ENCODE measurements at regions not wholly inside any gene's neighbourhood (a gene's known extent, or its start where the extent isn't known, plus 50 kb on each side); places are given as distances from the start of the nearest gene placed in this dataset.

DNA sequence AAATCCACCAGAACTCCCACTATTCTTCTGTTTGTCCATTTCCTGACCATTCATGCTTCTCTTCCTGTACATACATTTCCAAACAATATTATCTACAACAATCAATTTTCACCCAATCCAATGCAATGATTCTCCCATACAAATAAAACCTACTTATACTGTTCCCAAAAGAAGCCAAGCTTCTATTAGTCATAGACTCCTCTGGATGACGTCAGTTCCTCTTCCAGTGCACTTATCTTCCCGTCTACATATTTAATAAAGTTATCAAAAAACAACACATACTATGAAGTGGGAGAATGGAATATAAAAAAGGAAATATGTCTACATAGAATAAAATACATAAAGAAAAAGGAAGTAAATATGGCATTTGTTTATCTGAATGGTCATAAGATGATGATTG, 165.4 kb downstream of the FOXG1 start:
- Histone ChIP-seq H3K9ac (ENCODE audit: low read length) (no peak overlapping the region), H3K4me3 (ENCODE audit: control extremely low read depth in 1 of 5, extremely low read depth in 1 of 5, insufficient read depth in 1 of 5, low read depth in 2 of 5, low read length in 4 of 5) (no peak overlapping the region), H3K27ac (ENCODE audit: low read length in 2 of 2) (no peak overlapping the region), H3K27me3 (replicated peaks in 1 of 4; ENCODE audit: control extremely low read depth in 1 of 4, control insufficient read depth in 3 of 4, insufficient read depth in 4 of 4, low read length in 3 of 4) (no peaks in the 10 kb centered on the region), H3K36me3 (replicated peaks in 1 of 2; ENCODE audit: control extremely low read depth in 1 of 2, control insufficient read depth in 1 of 2, extremely low read depth in 1 of 2, insufficient read depth in 2 of 2, low read length in 1 of 2) (no peaks in the 10 kb centered on the region), H3K4me1 (ENCODE audit: control insufficient read depth in 2 of 2, insufficient read depth in 2 of 2, low read length in 2 of 2) (no peaks in the 10 kb centered on the region), H3K79me2 (ENCODE audit: control insufficient read depth, insufficient read depth, low read length) (no peaks in the 10 kb centered on the region), H3K4me2 (replicated peaks; ENCODE audit: low read depth, low read length, poor library complexity, severe bottlenecking) (no peak overlapping the region), H2AFZ (ENCODE audit: insufficient read depth, low read depth, low read length, poor library complexity, severe bottlenecking) (no peak overlapping the region), H4K20me1 (ENCODE audit: control insufficient read depth, insufficient read depth, low read length, poor library complexity, severe bottlenecking) (no peaks in the 10 kb centered on the region), H3K9me3 (ENCODE audit: control extremely low read depth in 1 of 3, control insufficient read depth in 2 of 3, insufficient read depth in 1 of 3, low read length in 2 of 3) (no peaks in the 10 kb centered on the region)
- ATAC-seq (ENCODE audit: low read depth) (no peak), DNase-seq (no peak)
- intact Hi-C loops (cut with micrococcal nuclease) = no loop called here
- ChIA-PET POLR2A (no interaction called here), CTCF (no interaction called here)
- no peak overlapping the region for H3K4me3 Mint-ChIP-seq
- H3K27me3 Mint-ChIP-seq = no peaks in the 10 kb centered on the region
- no peak overlapping the region for H3K27ac Mint-ChIP-seq
- H3K9me3 Mint-ChIP-seq (ENCODE audit: insufficient read depth) = peaks cover 7% of the 10 kb centered on the region
- WGBS (ENCODE audit: insufficient coverage) = no CpG with 5 or more reads among the region's 2 CpGs
- no peaks in the 10 kb centered on the region for H3K4me1 Mint-ChIP-seq
- TF ChIP-seq, protein P1, sequence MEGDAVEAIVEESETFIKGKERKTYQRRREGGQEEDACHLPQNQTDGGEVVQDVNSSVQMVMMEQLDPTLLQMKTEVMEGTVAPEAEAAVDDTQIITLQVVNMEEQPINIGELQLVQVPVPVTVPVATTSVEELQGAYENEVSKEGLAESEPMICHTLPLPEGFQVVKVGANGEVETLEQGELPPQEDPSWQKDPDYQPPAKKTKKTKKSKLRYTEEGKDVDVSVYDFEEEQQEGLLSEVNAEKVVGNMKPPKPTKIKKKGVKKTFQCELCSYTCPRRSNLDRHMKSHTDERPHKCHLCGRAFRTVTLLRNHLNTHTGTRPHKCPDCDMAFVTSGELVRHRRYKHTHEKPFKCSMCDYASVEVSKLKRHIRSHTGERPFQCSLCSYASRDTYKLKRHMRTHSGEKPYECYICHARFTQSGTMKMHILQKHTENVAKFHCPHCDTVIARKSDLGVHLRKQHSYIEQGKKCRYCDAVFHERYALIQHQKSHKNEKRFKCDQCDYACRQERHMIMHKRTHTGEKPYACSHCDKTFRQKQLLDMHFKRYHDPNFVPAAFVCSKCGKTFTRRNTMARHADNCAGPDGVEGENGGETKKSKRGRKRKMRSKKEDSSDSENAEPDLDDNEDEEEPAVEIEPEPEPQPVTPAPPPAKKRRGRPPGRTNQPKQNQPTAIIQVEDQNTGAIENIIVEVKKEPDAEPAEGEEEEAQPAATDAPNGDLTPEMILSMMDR (IDR thresholded peaks at IDR 0.05) = no peak

DNA sequence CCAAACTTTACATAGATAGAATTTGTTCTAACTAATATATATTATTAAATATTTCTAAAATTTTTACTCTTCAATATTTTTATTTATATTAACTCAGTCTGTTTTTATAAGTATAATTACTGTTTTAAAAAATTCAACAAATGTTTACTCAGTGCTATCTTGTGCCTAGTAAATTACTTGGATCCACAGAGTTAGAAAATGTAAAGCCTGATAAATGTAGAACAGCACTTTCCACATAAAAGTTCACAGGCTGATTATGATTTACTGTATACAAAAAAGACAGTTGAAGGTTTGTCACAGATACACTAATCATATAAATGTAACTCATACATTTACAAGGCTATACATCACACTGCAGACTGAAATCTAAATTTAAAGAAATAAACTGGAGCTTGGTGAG, 170.0 kb downstream of the FOXG1 start:
- Histone ChIP-seq H3K4me1 (ENCODE audit: control insufficient read depth in 2 of 2, insufficient read depth in 2 of 2, low read length in 2 of 2) (no peaks in the 10 kb centered on the region), H2AFZ (ENCODE audit: insufficient read depth, low read depth, low read length, poor library complexity, severe bottlenecking) (no peak overlapping the region), H3K36me3 (replicated peaks in 1 of 2; ENCODE audit: control extremely low read depth in 1 of 2, control insufficient read depth in 1 of 2, extremely low read depth in 1 of 2, insufficient read depth in 2 of 2, low read length in 1 of 2) (no peaks in the 10 kb centered on the region), H3K9me3 (ENCODE audit: control extremely low read depth in 1 of 3, control insufficient read depth in 2 of 3, insufficient read depth in 1 of 3, low read length in 2 of 3) (peaks cover 0 to 2% (median 0%) of the 10 kb centered on the region in 3 donors), H3K79me2 (ENCODE audit: control insufficient read depth, insufficient read depth, low read length) (no peaks in the 10 kb centered on the region), H3K27ac (ENCODE audit: low read length in 2 of 2) (no peak overlapping the region), H3K9ac (ENCODE audit: low read length) (no peak overlapping the region), H3K27me3 (replicated peaks in 1 of 4; ENCODE audit: control extremely low read depth in 1 of 4, control insufficient read depth in 3 of 4, insufficient read depth in 4 of 4, low read length in 3 of 4) (no peaks in the 10 kb centered on the region), H3K4me2 (replicated peaks; ENCODE audit: low read depth, low read length, poor library complexity, severe bottlenecking) (no peak overlapping the region), H4K20me1 (ENCODE audit: control insufficient read depth, insufficient read depth, low read length, poor library complexity, severe bottlenecking) (no peaks in the 10 kb centered on the region), H3K4me3 (ENCODE audit: control extremely low read depth in 1 of 5, extremely low read depth in 1 of 5, insufficient read depth in 1 of 5, low read depth in 2 of 5, low read length in 4 of 5) (no peak overlapping the region)
- no peaks in the 10 kb centered on the region for H3K4me1 Mint-ChIP-seq
- TF ChIP-seq, protein P1 (IDR thresholded peaks at IDR 0.05) = no peak
- no peak for TF ChIP-seq EZH2 (IDR thresholded peaks at IDR 0.05; ENCODE audit: borderline replicate concordance, insufficient read depth, low read depth, low read length, poor library complexity, severe bottlenecking)
- peaks cover 7% of the 10 kb centered on the region for H3K9me3 Mint-ChIP-seq (ENCODE audit: insufficient read depth)
- H3K27me3 Mint-ChIP-seq = no peaks in the 10 kb centered on the region
- intact Hi-C loops (cut with micrococcal nuclease) = no loop called here
- DNase-seq (no peak), ATAC-seq (ENCODE audit: low read depth) (no peak)
- ChIA-PET POLR2A (no interaction called here), CTCF (no interaction called here)
- H3K27ac Mint-ChIP-seq = no peak overlapping the region
- H3K4me3 Mint-ChIP-seq = no peak overlapping the region

Measured in B cell (primary cell).